Bronchial epithelial cell (primary cell): ENCODE measurements at regions not wholly inside any gene's neighbourhood (a gene's known extent, or its start where the extent isn't known, plus 50 kb on each side); places are given as distances from the start of the nearest gene placed in this dataset.

Experiments used
- DNase-seq: peaks from one replicate; pipeline ENCODE4 v3.0.0-alpha.2; 2010; ENCODE audit warnings: low read depth
- FAIRE-seq: peaks from 2 replicates; lab custom pipeline; 2011; peaks lifted over from hg19 to GRCh38; lab: Jason Lieb, UNC
- H3K27me3 ChIP-seq: 2 replicates; pipeline ENCODE4 v1.5.1; 2011; ENCODE audit warnings: low read length; ENCODE audit not compliant: control insufficient read depth, insufficient read depth
- H3K36me3 ChIP-seq: 2 replicates; pipeline ENCODE4 v1.5.1; 2011; ENCODE audit warnings: low read length; ENCODE audit not compliant: control insufficient read depth, insufficient read depth
- H3K4me3 ChIP-seq: 2 replicates; pipeline ENCODE4 v1.5.1; 2011; ENCODE audit warnings: mild to moderate bottlenecking, low read depth, low read length, control low read depth
- CTCF ChIP-seq: IDR thresholded peaks from 2 replicates; pipeline ENCODE4 v1.5.1; 2011; ENCODE audit warnings: mild to moderate bottlenecking, moderate library complexity, low read length, control low read depth, inconsistent platforms; ENCODE audit not compliant: insufficient read depth, severe bottlenecking

DNA sequence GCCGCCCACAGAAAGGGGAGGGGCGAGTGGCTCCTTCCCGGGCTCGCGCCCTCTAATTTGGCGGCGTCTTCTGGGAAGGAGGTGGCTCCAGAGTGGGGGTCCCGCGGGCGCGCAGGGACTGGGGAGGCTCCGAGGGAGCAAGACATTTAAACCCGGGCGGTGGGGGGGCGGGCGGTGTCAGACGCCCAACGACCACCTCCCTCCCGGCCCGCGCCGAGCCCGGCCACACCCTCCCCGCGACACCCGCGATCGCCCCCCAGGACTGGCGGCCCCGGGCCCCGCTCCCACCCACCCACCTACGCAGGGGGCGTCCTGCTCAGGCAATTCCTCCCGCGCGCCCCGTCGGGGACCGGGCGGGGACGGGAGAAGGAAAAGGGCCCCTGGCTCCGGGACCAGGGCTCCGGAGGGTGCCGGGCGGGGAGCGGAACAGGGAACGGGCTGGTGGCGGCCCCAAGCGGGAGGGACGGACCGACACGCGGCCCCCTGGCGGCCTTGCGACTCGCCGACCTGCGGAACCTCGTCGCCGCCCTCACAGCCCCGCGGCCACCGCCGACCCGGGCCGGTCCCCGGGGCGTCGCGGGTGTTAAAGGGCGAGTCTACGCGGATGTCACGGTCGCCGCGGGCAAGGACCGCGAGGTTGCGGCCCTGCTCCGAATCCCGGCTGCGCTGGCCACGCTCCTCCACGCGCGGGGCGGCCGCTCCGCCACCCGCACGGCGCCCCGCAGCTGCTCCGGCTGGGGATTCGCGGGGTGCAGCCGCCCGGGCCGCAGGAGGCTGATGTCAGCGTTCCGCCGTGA is 94.0 kb upstream of the FMN2 start:
- H3K4me3 ChIP-seq, result no peak overlapping the region
- FAIRE-seq (no peak), DNase-seq (no peak)
- H3K27me3 ChIP-seq, result no peaks in the 10 kb centered on the region
- no peaks in the 10 kb centered on the region for H3K36me3 ChIP-seq
- TF ChIP-seq CTCF, result peak; percentile 2

DNA sequence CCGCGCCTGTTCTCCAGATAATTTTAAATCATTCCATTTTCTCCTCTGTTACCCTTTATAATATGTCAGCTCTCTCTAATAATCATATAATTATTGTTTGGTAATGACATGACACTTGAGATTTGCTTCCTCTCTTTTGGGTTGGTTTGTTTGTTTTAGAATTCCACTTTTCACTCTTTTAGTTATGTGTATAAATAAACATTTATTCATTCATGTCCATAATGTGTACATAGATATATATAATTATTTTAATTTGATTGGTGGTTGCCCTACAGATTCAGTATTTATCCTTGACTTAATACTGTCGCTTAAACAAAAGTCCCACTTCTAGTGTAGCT is 93.4 kb upstream of the FMN2 start:
- FAIRE-seq (no peak), DNase-seq (no peak)
- Histone ChIP-seq H3K27me3 (no peaks in the 10 kb centered on the region), H3K36me3 (no peaks in the 10 kb centered on the region), H3K4me3 (no peak overlapping the region)
- no peak for TF ChIP-seq CTCF

DNA sequence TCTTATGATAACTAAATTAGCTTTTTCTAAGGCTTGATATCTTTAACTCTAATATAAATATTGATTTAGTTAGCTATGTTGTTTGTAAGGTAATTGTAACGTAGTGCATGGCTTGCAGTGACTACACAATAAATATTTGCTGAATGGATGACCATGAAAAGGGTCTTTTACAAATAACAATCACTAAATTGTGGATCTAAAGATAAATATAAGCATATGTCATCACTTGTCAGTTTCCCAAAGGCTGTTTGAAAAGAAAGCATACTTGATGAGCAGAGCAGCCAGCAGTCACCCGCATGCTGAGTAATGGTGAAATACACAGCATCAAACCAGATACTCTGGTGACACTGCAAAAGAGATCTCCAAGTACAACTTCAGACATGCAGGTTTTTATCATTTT is 92.5 kb upstream of the FMN2 start:
- DNase-seq (no peak), FAIRE-seq (no peak)
- Histone ChIP-seq H3K4me3 (no peak overlapping the region), H3K36me3 (no peaks in the 10 kb centered on the region), H3K27me3 (no peaks in the 10 kb centered on the region)
- TF ChIP-seq CTCF, result no peak

DNA sequence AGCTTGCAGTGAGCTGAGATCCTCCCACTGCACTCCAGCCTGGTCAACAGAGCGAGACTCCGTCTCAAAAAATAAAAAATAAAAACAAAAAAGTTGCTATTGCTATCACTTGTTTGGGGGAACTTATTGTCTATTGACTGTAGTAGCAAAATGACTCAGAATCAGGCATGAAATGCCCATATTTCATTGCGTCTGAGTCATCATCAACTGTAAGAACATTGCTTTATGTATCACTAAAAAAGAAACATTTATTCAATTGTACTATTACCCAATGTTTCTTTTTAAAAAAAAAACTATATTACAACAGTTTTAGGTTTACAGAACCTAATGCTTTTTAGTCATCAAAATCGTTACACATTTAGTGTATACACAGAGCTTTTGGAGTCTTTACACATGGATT is 91.0 kb upstream of the FMN2 start:
- DNase-seq (peak; percentile 40), FAIRE-seq (no peak)
- Histone ChIP-seq H3K36me3 (no peaks in the 10 kb centered on the region), H3K27me3 (no peaks in the 10 kb centered on the region), H3K4me3 (no peak overlapping the region)
- TF ChIP-seq CTCF, result no peak

- H3K36me3 ChIP-seq, result no peaks in the 10 kb centered on the region
- TF ChIP-seq CTCF, result no peak
- FAIRE-seq (no peak), DNase-seq (no peak)
- H3K4me3 ChIP-seq, result no peak overlapping the region
- no peaks in the 10 kb centered on the region for H3K27me3 ChIP-seq
Observed at GRCh38 chr1:240001177-240001740, 90.4 kb upstream of the FMN2 start.
